ENCODE measurements at regions not wholly inside any gene's neighbourhood (a gene's known extent, or its start where the extent isn't known, plus 50 kb on each side); places are given as distances from the start of the nearest gene placed in this dataset.

DNA sequence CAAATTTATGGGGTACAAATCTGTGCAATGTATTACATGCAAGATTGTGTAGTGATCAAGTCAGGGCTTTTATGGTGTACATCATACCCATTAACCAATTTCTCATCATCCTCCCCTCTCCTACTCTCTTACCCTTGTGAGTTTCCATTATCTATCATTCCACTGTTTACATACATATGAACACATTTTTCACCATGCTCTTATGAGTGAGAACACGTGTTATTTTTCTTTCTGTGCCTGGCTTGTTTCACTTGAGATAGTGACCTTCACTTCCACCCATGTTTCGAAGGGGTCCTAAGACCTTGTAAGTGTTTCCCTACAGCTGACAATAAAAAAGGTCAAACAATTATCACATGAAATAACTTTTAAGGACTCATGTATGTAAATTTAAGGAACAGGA lies 281.7 kb upstream of the CD180 start:
- TF ChIP-seq, protein P1, sequence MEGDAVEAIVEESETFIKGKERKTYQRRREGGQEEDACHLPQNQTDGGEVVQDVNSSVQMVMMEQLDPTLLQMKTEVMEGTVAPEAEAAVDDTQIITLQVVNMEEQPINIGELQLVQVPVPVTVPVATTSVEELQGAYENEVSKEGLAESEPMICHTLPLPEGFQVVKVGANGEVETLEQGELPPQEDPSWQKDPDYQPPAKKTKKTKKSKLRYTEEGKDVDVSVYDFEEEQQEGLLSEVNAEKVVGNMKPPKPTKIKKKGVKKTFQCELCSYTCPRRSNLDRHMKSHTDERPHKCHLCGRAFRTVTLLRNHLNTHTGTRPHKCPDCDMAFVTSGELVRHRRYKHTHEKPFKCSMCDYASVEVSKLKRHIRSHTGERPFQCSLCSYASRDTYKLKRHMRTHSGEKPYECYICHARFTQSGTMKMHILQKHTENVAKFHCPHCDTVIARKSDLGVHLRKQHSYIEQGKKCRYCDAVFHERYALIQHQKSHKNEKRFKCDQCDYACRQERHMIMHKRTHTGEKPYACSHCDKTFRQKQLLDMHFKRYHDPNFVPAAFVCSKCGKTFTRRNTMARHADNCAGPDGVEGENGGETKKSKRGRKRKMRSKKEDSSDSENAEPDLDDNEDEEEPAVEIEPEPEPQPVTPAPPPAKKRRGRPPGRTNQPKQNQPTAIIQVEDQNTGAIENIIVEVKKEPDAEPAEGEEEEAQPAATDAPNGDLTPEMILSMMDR (IDR thresholded peaks at IDR 0.05; ENCODE audit: low read depth, low read length, missing input control), result no peak
- no peak for TF ChIP-seq JUND (IDR thresholded peaks at IDR 0.05)
- TF ChIP-seq, protein P2, sequence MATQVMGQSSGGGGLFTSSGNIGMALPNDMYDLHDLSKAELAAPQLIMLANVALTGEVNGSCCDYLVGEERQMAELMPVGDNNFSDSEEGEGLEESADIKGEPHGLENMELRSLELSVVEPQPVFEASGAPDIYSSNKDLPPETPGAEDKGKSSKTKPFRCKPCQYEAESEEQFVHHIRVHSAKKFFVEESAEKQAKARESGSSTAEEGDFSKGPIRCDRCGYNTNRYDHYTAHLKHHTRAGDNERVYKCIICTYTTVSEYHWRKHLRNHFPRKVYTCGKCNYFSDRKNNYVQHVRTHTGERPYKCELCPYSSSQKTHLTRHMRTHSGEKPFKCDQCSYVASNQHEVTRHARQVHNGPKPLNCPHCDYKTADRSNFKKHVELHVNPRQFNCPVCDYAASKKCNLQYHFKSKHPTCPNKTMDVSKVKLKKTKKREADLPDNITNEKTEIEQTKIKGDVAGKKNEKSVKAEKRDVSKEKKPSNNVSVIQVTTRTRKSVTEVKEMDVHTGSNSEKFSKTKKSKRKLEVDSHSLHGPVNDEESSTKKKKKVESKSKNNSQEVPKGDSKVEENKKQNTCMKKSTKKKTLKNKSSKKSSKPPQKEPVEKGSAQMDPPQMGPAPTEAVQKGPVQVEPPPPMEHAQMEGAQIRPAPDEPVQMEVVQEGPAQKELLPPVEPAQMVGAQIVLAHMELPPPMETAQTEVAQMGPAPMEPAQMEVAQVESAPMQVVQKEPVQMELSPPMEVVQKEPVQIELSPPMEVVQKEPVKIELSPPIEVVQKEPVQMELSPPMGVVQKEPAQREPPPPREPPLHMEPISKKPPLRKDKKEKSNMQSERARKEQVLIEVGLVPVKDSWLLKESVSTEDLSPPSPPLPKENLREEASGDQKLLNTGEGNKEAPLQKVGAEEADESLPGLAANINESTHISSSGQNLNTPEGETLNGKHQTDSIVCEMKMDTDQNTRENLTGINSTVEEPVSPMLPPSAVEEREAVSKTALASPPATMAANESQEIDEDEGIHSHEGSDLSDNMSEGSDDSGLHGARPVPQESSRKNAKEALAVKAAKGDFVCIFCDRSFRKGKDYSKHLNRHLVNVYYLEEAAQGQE (IDR thresholded peaks at IDR 0.05), result no peak
- no peak for TF ChIP-seq TAF1 (conservative IDR thresholded peaks at IDR 0.05)
- no peak for TF ChIP-seq RAD21 (IDR thresholded peaks at IDR 0.05)
- TF ChIP-seq, protein P3, sequence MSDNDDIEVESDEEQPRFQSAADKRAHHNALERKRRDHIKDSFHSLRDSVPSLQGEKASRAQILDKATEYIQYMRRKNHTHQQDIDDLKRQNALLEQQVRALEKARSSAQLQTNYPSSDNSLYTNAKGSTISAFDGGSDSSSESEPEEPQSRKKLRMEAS (IDR thresholded peaks at IDR 0.05), result no peak
- no peak for TF ChIP-seq HNF4A (conservative IDR thresholded peaks at IDR 0.05)
- TF ChIP-seq, protein P4, sequence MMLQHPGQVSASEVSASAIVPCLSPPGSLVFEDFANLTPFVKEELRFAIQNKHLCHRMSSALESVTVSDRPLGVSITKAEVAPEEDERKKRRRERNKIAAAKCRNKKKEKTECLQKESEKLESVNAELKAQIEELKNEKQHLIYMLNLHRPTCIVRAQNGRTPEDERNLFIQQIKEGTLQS (IDR thresholded peaks at IDR 0.05), result no peak
- no peak for TF ChIP-seq EGR1 (IDR thresholded peaks at IDR 0.05; ENCODE audit: low read depth in 2 of 2)
- no peak for TF ChIP-seq FOXA1 (IDR thresholded peaks at IDR 0.05)
- TF ChIP-seq NR2F2 (IDR thresholded peaks at IDR 0.05), result no peak
- TF ChIP-seq GABPA (IDR thresholded peaks at IDR 0.05 in 1 of 2, conservative IDR thresholded peaks at IDR 0.05 in 1 of 2), result no peak

Measured in liver (tissue), 3 donors.